Gastrocnemius medialis (tissue), 4 donors: ENCODE measurements at regions not wholly inside any gene's neighbourhood (a gene's known extent, or its start where the extent isn't known, plus 50 kb on each side); places are given as distances from the start of the nearest gene placed in this dataset.

Experiments
- ATAC-seq, 2 donors: fragments of 150-250 bp; one replicate each; pipeline ENCODE4 v1.9.1; 2016
- DNase-seq, 2 donors: peaks; one replicate each; pipeline ENCODE4 v3.0.0-alpha.2; 2019
- H3K27ac ChIP-seq, 4 donors: fragments of 200-600 bp; sonication (generic); 1 replicate in 1 of 4; 2 replicates in 3 of 4; pipeline ENCODE4 v1.5.1; 2016 to 2018; ENCODE audit warnings: mild to moderate bottlenecking in 2 of 4, moderate library complexity in 1 of 4
- H3K27me3 ChIP-seq, 3 donors: fragments of 200-600 bp; sonication (generic) in 2 of 3; 1 replicate in 1 of 3; 2 replicates in 2 of 3; pipeline versions ENCODE4 v1.5.1 to v1.6.0; 2016 to 2019; ENCODE audit warnings: mild to moderate bottlenecking in 1 of 3, moderate library complexity in 1 of 3
- H3K36me3 ChIP-seq, 2 donors: fragments of 200-600 bp; sonication (generic) in 1 of 2; one replicate each; pipeline ENCODE4 v1.5.1; 2017 to 2018
- H3K4me1 ChIP-seq, 2 donors: fragments of 200-600 bp; sonication (generic) in 1 of 2; one replicate each; pipeline ENCODE4 v1.5.1; 2016 to 2017; ENCODE audit warnings: mild to moderate bottlenecking in 2 of 2
- H3K4me3 ChIP-seq, 4 donors: fragments of 200-600 bp; sonication (generic) in 3 of 4; 1 replicate in 1 of 4; 2 replicates in 3 of 4; pipeline ENCODE4 v1.5.1; 2016 to 2019; ENCODE audit warnings: mild to moderate bottlenecking in 2 of 4
- H3K9me3 ChIP-seq, 3 donors: fragments of 200-600 bp; sonication (generic) in 2 of 3; 1 replicate in 1 of 3; 2 replicates in 2 of 3; pipeline ENCODE4 v1.5.1; 2016 to 2019
- POLR2A ChIP-seq, 2 donors: fragments of 450-650 bp; IDR thresholded peaks; one replicate each; pipeline ENCODE4 v1.6.1; 2017; ENCODE audit warnings: antibody characterized with exemption in 2 of 2, mild to moderate bottlenecking in 2 of 2, moderate library complexity in 2 of 2
- in situ Hi-C, 4 donors: fragments of 200-750 bp; cut with MboI; loops; one replicate each; pipeline versions ENCODE4 v1.15.0 to v1.8.0; 2017; ENCODE audit warnings: low sequenced_read_pairs in 4 of 4
- intact Hi-C: fragments of 100-400 bp; cut with DNase I; formaldehyde crosslinking; loops from one replicate; pipeline ENCODE4 v1.15.1; 2023; ENCODE audit warnings: low total_unique reads
- TF ChIP-seq, protein P1 (sequence below), 5 experiments: fragments of 450-650 bp in 3 of 5; fragments of 200-600 bp in 2 of 5; sonication (generic) in 2 of 5; IDR thresholded peaks in 4 of 5; conservative IDR thresholded peaks in 1 of 5; 1 replicate in 4 of 5; 2 replicates in 1 of 5; pipeline ENCODE4 v1.5.1; 2016 to 2019; ENCODE audit warnings: antibody characterized with exemption in 5 of 5, mild to moderate bottlenecking in 3 of 5, moderate library complexity in 3 of 5

DNA sequence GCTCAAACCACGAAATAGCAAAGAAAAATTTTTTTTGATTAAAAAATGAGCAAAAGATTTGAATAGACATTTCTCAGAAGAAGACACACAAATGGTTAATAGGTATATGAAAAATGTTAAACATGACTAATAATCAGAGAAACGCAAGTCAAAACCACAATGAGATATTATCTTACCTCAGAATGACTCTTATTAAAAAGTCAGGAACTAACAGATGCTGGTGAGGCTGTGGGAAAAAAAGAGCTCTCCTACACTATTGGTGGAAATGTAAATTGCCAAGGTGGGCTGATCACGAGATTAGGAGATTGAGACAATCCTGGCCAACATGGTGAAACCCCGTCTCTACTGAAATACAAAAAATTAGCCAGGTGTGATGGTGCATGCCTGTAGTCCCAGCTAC lies 315.5 kb upstream of the FLRT2 start:
- Histone ChIP-seq H3K36me3 (no peaks in the 10 kb centered on the region), H3K27me3 (no peaks in the 10 kb centered on the region), H3K4me1 (no peaks in the 10 kb centered on the region), H3K4me3 (no peak overlapping the region), H3K9me3 (no peaks in the 10 kb centered on the region), H3K27ac (no peak overlapping the region)
- DNase-seq, result no peak
- TF ChIP-seq, protein P1, sequence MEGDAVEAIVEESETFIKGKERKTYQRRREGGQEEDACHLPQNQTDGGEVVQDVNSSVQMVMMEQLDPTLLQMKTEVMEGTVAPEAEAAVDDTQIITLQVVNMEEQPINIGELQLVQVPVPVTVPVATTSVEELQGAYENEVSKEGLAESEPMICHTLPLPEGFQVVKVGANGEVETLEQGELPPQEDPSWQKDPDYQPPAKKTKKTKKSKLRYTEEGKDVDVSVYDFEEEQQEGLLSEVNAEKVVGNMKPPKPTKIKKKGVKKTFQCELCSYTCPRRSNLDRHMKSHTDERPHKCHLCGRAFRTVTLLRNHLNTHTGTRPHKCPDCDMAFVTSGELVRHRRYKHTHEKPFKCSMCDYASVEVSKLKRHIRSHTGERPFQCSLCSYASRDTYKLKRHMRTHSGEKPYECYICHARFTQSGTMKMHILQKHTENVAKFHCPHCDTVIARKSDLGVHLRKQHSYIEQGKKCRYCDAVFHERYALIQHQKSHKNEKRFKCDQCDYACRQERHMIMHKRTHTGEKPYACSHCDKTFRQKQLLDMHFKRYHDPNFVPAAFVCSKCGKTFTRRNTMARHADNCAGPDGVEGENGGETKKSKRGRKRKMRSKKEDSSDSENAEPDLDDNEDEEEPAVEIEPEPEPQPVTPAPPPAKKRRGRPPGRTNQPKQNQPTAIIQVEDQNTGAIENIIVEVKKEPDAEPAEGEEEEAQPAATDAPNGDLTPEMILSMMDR (IDR thresholded peaks at IDR 0.05 in 4 of 5, conservative IDR thresholded peaks at IDR 0.05 in 1 of 5), result no peak
- TF ChIP-seq POLR2A (IDR thresholded peaks at IDR 0.05), result no peak
- in situ Hi-C loops (no loop called here), intact Hi-C loops (no loop called here)
- ATAC-seq, result no peak

DNA sequence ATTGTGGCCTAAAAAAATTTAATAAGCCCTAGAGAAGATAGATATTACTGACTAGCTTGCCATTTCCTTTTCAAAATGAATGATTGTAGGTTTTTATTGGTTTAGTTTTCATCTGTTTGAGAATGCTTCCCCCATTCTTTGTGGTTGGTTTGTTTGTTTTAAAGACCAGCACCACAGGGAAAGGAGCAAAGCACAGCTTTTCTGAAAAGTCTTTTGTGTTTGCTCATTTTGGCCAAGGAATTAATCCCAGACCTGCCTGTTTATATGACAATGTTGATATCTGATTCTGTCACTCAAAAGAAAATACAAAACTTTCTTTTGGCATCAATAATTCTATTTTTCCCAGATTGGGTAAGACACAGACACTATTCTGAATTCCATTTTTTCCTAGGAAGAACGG lies 312.5 kb upstream of the FLRT2 start:
- H3K27ac ChIP-seq, result no peak overlapping the region
- no peak overlapping the region for H3K4me3 ChIP-seq
- no peaks in the 10 kb centered on the region for H3K27me3 ChIP-seq
- TF ChIP-seq, protein P1 (IDR thresholded peaks at IDR 0.05 in 4 of 5, conservative IDR thresholded peaks at IDR 0.05 in 1 of 5), result no peak
- TF ChIP-seq POLR2A (IDR thresholded peaks at IDR 0.05), result no peak
- H3K9me3 ChIP-seq, result no peaks in the 10 kb centered on the region
- H3K4me1 ChIP-seq, result no peaks in the 10 kb centered on the region
- no peaks in the 10 kb centered on the region for H3K36me3 ChIP-seq
- intact Hi-C loops, result no loop called here
- in situ Hi-C loops, result no loop called here
- DNase-seq (no peak), ATAC-seq (no peak)

DNA sequence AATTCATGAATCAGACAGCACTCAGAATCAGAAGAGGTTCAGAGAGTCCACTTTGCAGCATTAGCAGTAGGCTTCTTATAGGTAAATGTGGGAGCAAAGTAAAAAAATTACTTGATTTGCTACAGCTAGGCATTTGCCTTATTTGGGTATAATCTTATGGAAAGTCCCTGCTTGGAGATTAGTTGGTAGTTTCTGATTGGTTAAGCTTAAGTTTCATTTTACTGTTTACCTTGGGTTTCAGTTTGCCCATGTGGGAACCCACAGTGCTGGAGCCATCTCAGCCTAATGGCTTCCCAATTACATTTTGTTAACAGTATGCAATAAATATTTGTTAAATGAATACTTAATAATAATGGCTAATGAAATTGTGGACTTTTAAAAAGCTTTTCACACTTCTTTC lies 311.0 kb upstream of the FLRT2 start:
- in situ Hi-C loops, result no loop called here
- H3K27me3 ChIP-seq, result no peaks in the 10 kb centered on the region
- no peaks in the 10 kb centered on the region for H3K4me1 ChIP-seq
- H3K9me3 ChIP-seq, result no peaks in the 10 kb centered on the region
- no peaks in the 10 kb centered on the region for H3K36me3 ChIP-seq
- DNase-seq, result no peak
- no peak for ATAC-seq
- no peak overlapping the region for H3K4me3 ChIP-seq
- intact Hi-C loops, result no loop called here
- no peak overlapping the region for H3K27ac ChIP-seq
- TF ChIP-seq POLR2A (IDR thresholded peaks at IDR 0.05), result no peak
- TF ChIP-seq, protein P1 (IDR thresholded peaks at IDR 0.05 in 4 of 5, conservative IDR thresholded peaks at IDR 0.05 in 1 of 5), result no peak

DNA sequence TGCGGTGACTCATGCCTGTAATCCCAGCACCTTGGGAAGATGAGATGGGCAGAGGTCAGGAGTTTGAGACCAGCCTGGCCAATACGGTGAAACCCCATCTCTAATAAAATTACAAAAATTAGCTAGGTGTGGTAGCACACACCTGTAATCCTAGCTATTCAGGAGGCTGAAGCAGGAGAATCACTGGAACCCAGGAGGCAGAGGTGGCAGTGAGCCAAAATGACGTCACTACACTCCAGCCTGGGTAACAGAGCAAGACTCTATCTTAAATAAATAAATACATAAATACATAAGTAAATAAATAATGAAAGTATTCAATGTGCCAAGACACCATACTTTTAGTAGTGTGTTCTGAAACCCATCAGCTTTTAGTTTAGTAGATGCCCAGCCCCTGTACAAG lies 308.1 kb upstream of the FLRT2 start:
- Histone ChIP-seq H3K4me1 (no peaks in the 10 kb centered on the region), H3K9me3 (no peaks in the 10 kb centered on the region), H3K27me3 (no peaks in the 10 kb centered on the region), H3K36me3 (no peaks in the 10 kb centered on the region), H3K27ac (no peak overlapping the region), H3K4me3 (no peak overlapping the region)
- DNase-seq, result no peak
- in situ Hi-C loops, result no loop called here
- no peak for ATAC-seq
- intact Hi-C loops, result no loop called here
- TF ChIP-seq POLR2A (IDR thresholded peaks at IDR 0.05), result no peak
- TF ChIP-seq, protein P1 (IDR thresholded peaks at IDR 0.05 in 4 of 5, conservative IDR thresholded peaks at IDR 0.05 in 1 of 5), result no peak

DNA sequence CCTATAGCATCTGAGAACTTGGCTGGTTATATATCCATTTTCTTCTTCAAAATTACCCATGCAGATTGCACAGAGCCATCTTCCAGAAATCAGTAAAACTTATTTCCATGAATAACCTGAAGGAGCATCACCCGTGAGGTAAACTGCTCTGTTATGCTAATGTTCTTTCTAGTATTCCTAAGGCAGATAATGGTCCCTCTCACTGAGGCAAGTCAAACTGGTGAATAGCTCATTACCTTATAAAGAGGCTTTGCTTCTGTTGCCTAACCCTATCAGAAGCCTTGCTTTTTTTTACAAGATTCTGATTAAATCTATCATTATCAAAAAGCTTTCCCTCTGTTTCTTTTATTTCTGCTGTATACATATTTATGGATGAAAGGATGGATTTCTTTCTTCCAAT lies 307.6 kb upstream of the FLRT2 start:
- in situ Hi-C loops (no loop called here), intact Hi-C loops (no loop called here)
- TF ChIP-seq, protein P1 (IDR thresholded peaks at IDR 0.05 in 4 of 5, conservative IDR thresholded peaks at IDR 0.05 in 1 of 5), result no peak
- no peak for TF ChIP-seq POLR2A (IDR thresholded peaks at IDR 0.05)
- ATAC-seq, result no peak
- no peaks in the 10 kb centered on the region for H3K27me3 ChIP-seq
- no peaks in the 10 kb centered on the region for H3K9me3 ChIP-seq
- DNase-seq, result no peak
- no peak overlapping the region for H3K27ac ChIP-seq
- no peaks in the 10 kb centered on the region for H3K36me3 ChIP-seq
- H3K4me1 ChIP-seq, result no peaks in the 10 kb centered on the region
- no peak overlapping the region for H3K4me3 ChIP-seq
